CD4-positive, alpha-beta memory T cell (primary cell): ENCODE measurements at regions not wholly inside any gene's neighbourhood (a gene's known extent, or its start where the extent isn't known, plus 50 kb on each side); places are given as distances from the start of the nearest gene placed in this dataset.

Experiments
- CTCF ChIA-PET: fragments of 350-600 bp; sonication (Branson Sonifier 250); formaldehyde crosslinking; loops from one replicate; lab custom pipeline; 2021; ENCODE audit warnings: inconsistent platforms; ENCODE audit not compliant: partially characterized antibody; lab: Charles Lee
- POLR2A ChIA-PET: fragments of 350-600 bp; sonication (Branson Sonifier 250); formaldehyde crosslinking; loops from one replicate; lab custom pipeline; 2021; ENCODE audit not compliant: partially characterized antibody; lab: Charles Lee
- DNase-seq, 5 donors: peaks; one replicate each; pipeline versions ENCODE4 v3.0.0 to v3.0.0-alpha.2; 2020 to 2022; ENCODE audit warnings: mixed read lengths in 1 of 5
- H3K27ac ChIP-seq: one replicate; pipeline ENCODE4 v1.7.0; 2013; ENCODE audit warnings: low read depth, low read length
- H3K27me3 ChIP-seq: 2 replicates; pipeline ENCODE4 v1.7.0; 2013; ENCODE audit warnings: mild to moderate bottlenecking, low read length, moderate library complexity; ENCODE audit not compliant: insufficient read depth
- H3K36me3 ChIP-seq: 2 replicates; pipeline ENCODE4 v1.7.0; 2013; ENCODE audit warnings: mild to moderate bottlenecking, low read length, moderate library complexity; ENCODE audit not compliant: insufficient read depth
- H3K4me1 ChIP-seq: 2 replicates; pipeline ENCODE4 v1.7.0; 2013; ENCODE audit warnings: mild to moderate bottlenecking, low read length, moderate library complexity; ENCODE audit not compliant: insufficient read depth
- H3K4me3 ChIP-seq, 2 donors: one replicate each; pipeline ENCODE4 v1.7.0; 2013; ENCODE audit warnings: low read length in 2 of 2, mild to moderate bottlenecking in 1 of 2
- H3K9me3 ChIP-seq, 2 donors: one replicate each; pipeline ENCODE4 v1.7.0; 2013; ENCODE audit warnings: low read length in 2 of 2, control low read depth in 1 of 2; ENCODE audit not compliant: control insufficient read depth in 1 of 2
- H3K27ac Mint-ChIP-seq, 7 donors: one replicate each; pipeline ENCODE4 v1.8.0; 2020 to 2021; ENCODE audit warnings: mixed read lengths in 7 of 7, mild to moderate bottlenecking in 6 of 7, inconsistent platforms in 3 of 7, moderate library complexity in 3 of 7
- H3K27me3 Mint-ChIP-seq, 2 donors: one replicate each; pipeline ENCODE4 v1.8.0; 2020 to 2021; ENCODE audit warnings: mixed read lengths in 2 of 2
- H3K36me3 Mint-ChIP-seq, 2 donors: one replicate each; pipeline ENCODE4 v1.8.0; 2020 to 2021; ENCODE audit warnings: mixed read lengths in 2 of 2, inconsistent platforms in 1 of 2, mild to moderate bottlenecking in 1 of 2
- H3K4me1 Mint-ChIP-seq, 4 donors: one replicate each; pipeline ENCODE4 v1.8.0; 2020 to 2021; ENCODE audit warnings: mixed read lengths in 4 of 4, mild to moderate bottlenecking in 1 of 4
- H3K4me3 Mint-ChIP-seq, 8 donors: one replicate each; pipeline ENCODE4 v1.8.0; 2020 to 2021; ENCODE audit warnings: mixed read lengths in 8 of 8, mild to moderate bottlenecking in 7 of 8, moderate library complexity in 6 of 8, inconsistent platforms in 3 of 8
- H3K9me3 Mint-ChIP-seq, 8 donors: one replicate each; pipeline ENCODE4 v1.8.0; 2020 to 2021; ENCODE audit warnings: mixed read lengths in 8 of 8, mild to moderate bottlenecking in 5 of 8, inconsistent platforms in 3 of 8, moderate library complexity in 1 of 8
- intact Hi-C: fragments of 100-400 bp; cut with micrococcal nuclease; formaldehyde crosslinking; loops from one replicate; pipeline ENCODE4 v1.15.1; 2023

GRCh38 chr5:112625689-112626438 lies 111.8 kb upstream of the APC start:
- no peaks in the 10 kb centered on the region for H3K4me1 Mint-ChIP-seq
- no peak overlapping the region for H3K27ac Mint-ChIP-seq

GRCh38 chr5:112626715-112627114 lies 111.0 kb upstream of the APC start:
- peaks cover 19 to 30% of the 10 kb centered on the region in 2 donors for H3K27me3 Mint-ChIP-seq
- peaks cover 0 to 8% (median under 1%) of the 10 kb centered on the region in 8 donors for H3K9me3 Mint-ChIP-seq
- intact Hi-C loops: no loop called here
- Histone ChIP-seq H3K9me3 (no peaks in the 10 kb centered on the region), H3K36me3 (no peaks in the 10 kb centered on the region), H3K27me3 (no peaks in the 10 kb centered on the region), H3K4me1 (no peaks in the 10 kb centered on the region), H3K4me3 (no peak overlapping the region), H3K27ac (no peak overlapping the region)
- H3K4me3 Mint-ChIP-seq: no peak overlapping the region
- ChIA-PET CTCF (no interaction called here), POLR2A (no interaction called here)
- no peaks in the 10 kb centered on the region for H3K36me3 Mint-ChIP-seq
- no peak overlapping the region for H3K27ac Mint-ChIP-seq
- no peak for DNase-seq
- H3K4me1 Mint-ChIP-seq: no peaks in the 10 kb centered on the region

More at GRCh38 chr5:112625689-112626438, 111.8 kb upstream of the APC start:
- H3K27me3 Mint-ChIP-seq: peaks cover 18 to 24% of the 10 kb centered on the region in 2 donors
- Histone ChIP-seq H3K4me3 (no peak overlapping the region), H3K27ac (no peak overlapping the region), H3K27me3 (no peaks in the 10 kb centered on the region), H3K4me1 (no peaks in the 10 kb centered on the region), H3K9me3 (no peaks in the 10 kb centered on the region), H3K36me3 (no peaks in the 10 kb centered on the region)
- H3K36me3 Mint-ChIP-seq: no peaks in the 10 kb centered on the region
- no peak for DNase-seq
- ChIA-PET POLR2A (no interaction called here), CTCF (interaction anchor here (0.7 kb wide), 1 partner anchor 710 kb away, joined by 4 read pairs; no protein-coding TSS in a partner anchor)
- H3K4me3 Mint-ChIP-seq: no peak overlapping the region
- intact Hi-C loops: no loop called here
- H3K9me3 Mint-ChIP-seq: peaks cover 0 to under 1% (median 0%) of the 10 kb centered on the region in 8 donors

GRCh38 chr5:112628214-112628980 lies 109.3 kb upstream of the APC start:
- ChIA-PET CTCF (no interaction called here), POLR2A (no interaction called here)
- Mint-ChIP-seq H3K4me1 (no peaks in the 10 kb centered on the region), H3K36me3 (peaks cover 0 to 2% of the 10 kb centered on the region in 2 donors), H3K27ac (no peak overlapping the region), H3K9me3 (peaks cover 0 to 23% (median 15%) of the 10 kb centered on the region in 8 donors), H3K4me3 (no peak overlapping the region), H3K27me3 (peaks cover 26 to 27% of the 10 kb centered on the region in 2 donors)
- H3K9me3 ChIP-seq: no peaks in the 10 kb centered on the region
- H3K27ac ChIP-seq: no peak overlapping the region
- no peak for DNase-seq
- H3K27me3 ChIP-seq: no peaks in the 10 kb centered on the region
- intact Hi-C loops: no loop called here
- H3K4me1 ChIP-seq: no peaks in the 10 kb centered on the region
- H3K36me3 ChIP-seq: no peaks in the 10 kb centered on the region
- no peak overlapping the region for H3K4me3 ChIP-seq

- Histone ChIP-seq H3K27ac (no peak overlapping the region), H3K27me3 (no peaks in the 10 kb centered on the region), H3K4me1 (no peaks in the 10 kb centered on the region), H3K9me3 (no peaks in the 10 kb centered on the region), H3K36me3 (no peaks in the 10 kb centered on the region), H3K4me3 (no peak overlapping the region)
- Mint-ChIP-seq H3K36me3 (peaks cover 0 to 2% of the 10 kb centered on the region in 2 donors), H3K27ac (no peak overlapping the region), H3K4me3 (no peak overlapping the region), H3K4me1 (no peaks in the 10 kb centered on the region), H3K9me3 (peaks cover 0 to 28% (median 18%) of the 10 kb centered on the region in 8 donors), H3K27me3 (peaks cover 21 to 24% of the 10 kb centered on the region in 2 donors)
- POLR2A ChIA-PET: no interaction called here
- intact Hi-C loops: no loop called here
- DNase-seq: no peak
- CTCF ChIA-PET: no interaction called here
Observed at GRCh38 chr5:112630246-112631009, 107.3 kb upstream of the APC start.

GRCh38 chr5:112634166-112634565 lies 103.5 kb upstream of the APC start:
- POLR2A ChIA-PET: no interaction called here
- H3K4me3 Mint-ChIP-seq: no peak overlapping the region
- no peaks in the 10 kb centered on the region for H3K27me3 ChIP-seq
- H3K9me3 Mint-ChIP-seq: peaks cover 0 to 28% (median 18%) of the 10 kb centered on the region in 8 donors
- DNase-seq: no peak
- H3K27ac ChIP-seq: no peak overlapping the region
- no peak overlapping the region for H3K27ac Mint-ChIP-seq
- intact Hi-C loops: no loop called here
- H3K27me3 Mint-ChIP-seq: peaks cover 23 to 24% of the 10 kb centered on the region in 2 donors
- H3K9me3 ChIP-seq: no peaks in the 10 kb centered on the region
- CTCF ChIA-PET: no interaction called here
- no peaks in the 10 kb centered on the region for H3K36me3 ChIP-seq
- no peaks in the 10 kb centered on the region for H3K4me1 ChIP-seq
- peaks cover 0 to 3% (median 0%) of the 10 kb centered on the region in 4 donors for H3K4me1 Mint-ChIP-seq
- H3K4me3 ChIP-seq: no peak overlapping the region
- H3K36me3 Mint-ChIP-seq: peaks cover 0 to 2% of the 10 kb centered on the region in 2 donors

GRCh38 chr5:112634796-112635195 lies 102.9 kb upstream of the APC start:
- Mint-ChIP-seq H3K4me1 (peaks cover 0 to 3% (median 0%) of the 10 kb centered on the region in 4 donors), H3K4me3 (no peak overlapping the region)
- intact Hi-C loops: no loop called here

GRCh38 chr5:112635276-112635675 lies 102.4 kb upstream of the APC start:
- POLR2A ChIA-PET: no interaction called here
- H3K27ac Mint-ChIP-seq: no peak overlapping the region
- no peak for DNase-seq
- CTCF ChIA-PET: no interaction called here
- peaks cover 0 to 3% (median 0%) of the 10 kb centered on the region in 4 donors for H3K4me1 Mint-ChIP-seq
- Histone ChIP-seq H3K27ac (no peak overlapping the region), H3K36me3 (no peaks in the 10 kb centered on the region), H3K4me3 (no peak overlapping the region), H3K4me1 (no peaks in the 10 kb centered on the region), H3K27me3 (no peaks in the 10 kb centered on the region), H3K9me3 (no peaks in the 10 kb centered on the region)
- no peak overlapping the region for H3K4me3 Mint-ChIP-seq
- peaks cover 0 to 28% (median 18%) of the 10 kb centered on the region in 8 donors for H3K9me3 Mint-ChIP-seq
- H3K36me3 Mint-ChIP-seq: peaks cover 0 to 2% of the 10 kb centered on the region in 2 donors
- H3K27me3 Mint-ChIP-seq: peaks cover 19 to 23% of the 10 kb centered on the region in 2 donors
- intact Hi-C loops: no loop called here

More at GRCh38 chr5:112634796-112635195, 102.9 kb upstream of the APC start:
- Histone ChIP-seq H3K27ac (no peak overlapping the region), H3K36me3 (no peaks in the 10 kb centered on the region), H3K27me3 (no peaks in the 10 kb centered on the region), H3K9me3 (no peaks in the 10 kb centered on the region), H3K4me3 (no peak overlapping the region), H3K4me1 (no peaks in the 10 kb centered on the region)
- Mint-ChIP-seq H3K27me3 (peaks cover 21 to 24% of the 10 kb centered on the region in 2 donors), H3K27ac (no peak overlapping the region), H3K36me3 (peaks cover 0 to 2% of the 10 kb centered on the region in 2 donors), H3K9me3 (peaks cover 0 to 28% (median 18%) of the 10 kb centered on the region in 8 donors)
- CTCF ChIA-PET: no interaction called here
- DNase-seq: no peak
- POLR2A ChIA-PET: no interaction called here
